Fibroblast of skin of left quadriceps (primary cell): ENCODE measurements at regions not wholly inside any gene's neighbourhood (a gene's known extent, or its start where the extent isn't known, plus 50 kb on each side); places are given as distances from the start of the nearest gene placed in this dataset.

Source experiments
- DNase-seq, 2 experiments: peaks; one replicate each; pipeline ENCODE4 v3.0.0-alpha.2; 2013; ENCODE audit warnings: low read depth in 2 of 2

DNA sequence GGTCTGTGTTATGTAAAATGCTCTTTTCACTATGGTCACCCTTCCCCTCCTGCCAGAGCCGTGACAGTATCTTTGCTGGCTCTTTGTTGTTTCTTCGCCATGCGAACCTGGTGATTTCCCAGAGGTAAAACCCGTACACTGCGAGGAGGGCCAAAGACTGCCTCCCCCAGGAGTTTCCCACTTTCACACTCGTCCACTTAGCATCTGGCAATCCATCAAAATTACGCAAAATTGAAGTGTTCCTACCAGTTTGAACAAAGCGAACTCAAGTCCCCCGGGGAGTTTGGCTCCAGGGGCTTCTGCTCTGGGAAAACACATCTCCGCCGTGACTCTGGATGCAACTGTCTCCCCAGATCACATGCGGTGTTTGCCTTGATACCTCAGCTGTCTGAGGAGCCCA, 239.9 kb downstream of the FAM43A start:
- no peak for DNase-seq

DNA sequence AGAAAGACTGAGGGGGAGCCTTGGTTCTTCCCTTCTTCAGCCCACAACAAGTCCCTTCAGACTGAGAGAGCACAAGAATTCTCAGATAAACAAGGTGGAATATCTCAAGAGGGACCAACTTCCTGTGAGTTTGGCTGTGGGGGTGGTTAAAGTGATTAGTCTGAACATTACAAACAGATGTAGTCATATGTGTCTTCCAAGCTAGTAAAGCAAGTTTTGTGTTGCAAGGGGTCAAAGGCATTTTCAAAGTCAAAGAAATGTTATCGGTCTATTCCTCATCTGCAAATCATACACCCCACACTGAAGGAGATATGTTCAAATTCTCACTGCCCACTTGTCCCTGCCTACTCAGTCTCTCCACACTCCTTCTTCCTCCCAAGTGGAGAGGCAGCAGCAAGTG, 242.5 kb downstream of the FAM43A start:
- peak; percentile 22 to 33 for DNase-seq

DNA sequence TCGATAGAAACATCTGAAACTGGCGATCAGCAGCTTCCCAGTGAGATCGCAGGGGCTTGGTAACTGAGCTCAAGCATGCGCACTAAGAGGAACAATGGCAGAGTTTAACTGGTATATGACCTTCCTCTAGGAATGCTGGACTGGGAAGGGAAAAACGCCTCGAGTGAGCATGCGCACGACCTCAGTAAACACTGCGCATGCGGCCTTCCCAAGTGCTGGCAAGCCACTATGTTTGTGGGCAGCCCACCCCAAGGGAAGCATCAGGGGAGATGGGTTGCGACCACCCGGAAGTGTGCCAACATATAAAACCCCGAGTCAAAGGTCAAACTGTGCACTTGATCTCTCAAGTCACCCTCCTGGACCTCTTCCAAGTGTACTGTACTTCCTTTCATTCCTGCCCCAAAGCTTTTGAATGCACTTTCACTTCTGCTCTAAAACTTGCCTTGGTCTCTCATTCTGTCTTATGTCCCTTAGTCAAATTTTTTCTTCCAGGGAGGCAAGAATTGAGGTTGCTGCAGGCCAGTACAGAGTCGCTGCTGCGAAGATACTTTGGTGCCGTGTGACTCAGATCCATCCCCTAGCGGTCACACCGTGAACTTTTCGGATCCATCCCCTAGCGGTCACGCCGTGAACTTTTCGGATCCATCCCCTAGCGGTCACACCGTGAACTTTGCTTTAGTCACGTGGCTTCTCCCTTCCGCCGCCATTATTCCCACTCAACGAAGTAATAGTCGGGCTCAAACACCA, 243.3 kb downstream of the FAM43A start:
- DNase-seq, result no peak

DNA sequence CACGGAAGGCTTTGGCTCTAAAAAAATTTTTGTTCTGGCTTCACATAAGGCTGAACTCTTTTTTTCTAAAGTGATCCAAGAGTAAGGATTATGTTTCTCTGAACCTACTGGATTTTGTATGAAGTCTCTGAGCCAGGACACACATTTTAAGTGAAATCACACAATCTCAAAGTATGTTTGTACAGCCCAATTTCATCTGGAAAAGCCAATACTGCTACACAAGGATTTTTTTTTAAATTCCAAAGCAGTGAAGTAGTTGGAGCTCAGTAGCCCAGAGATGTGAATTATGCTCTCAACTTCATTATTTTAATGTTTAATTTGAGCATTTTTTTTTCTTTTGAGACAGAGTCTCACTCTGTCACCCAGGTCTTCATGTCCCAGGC, 243.9 kb downstream of the FAM43A start:
- DNase-seq, result no peak

DNA sequence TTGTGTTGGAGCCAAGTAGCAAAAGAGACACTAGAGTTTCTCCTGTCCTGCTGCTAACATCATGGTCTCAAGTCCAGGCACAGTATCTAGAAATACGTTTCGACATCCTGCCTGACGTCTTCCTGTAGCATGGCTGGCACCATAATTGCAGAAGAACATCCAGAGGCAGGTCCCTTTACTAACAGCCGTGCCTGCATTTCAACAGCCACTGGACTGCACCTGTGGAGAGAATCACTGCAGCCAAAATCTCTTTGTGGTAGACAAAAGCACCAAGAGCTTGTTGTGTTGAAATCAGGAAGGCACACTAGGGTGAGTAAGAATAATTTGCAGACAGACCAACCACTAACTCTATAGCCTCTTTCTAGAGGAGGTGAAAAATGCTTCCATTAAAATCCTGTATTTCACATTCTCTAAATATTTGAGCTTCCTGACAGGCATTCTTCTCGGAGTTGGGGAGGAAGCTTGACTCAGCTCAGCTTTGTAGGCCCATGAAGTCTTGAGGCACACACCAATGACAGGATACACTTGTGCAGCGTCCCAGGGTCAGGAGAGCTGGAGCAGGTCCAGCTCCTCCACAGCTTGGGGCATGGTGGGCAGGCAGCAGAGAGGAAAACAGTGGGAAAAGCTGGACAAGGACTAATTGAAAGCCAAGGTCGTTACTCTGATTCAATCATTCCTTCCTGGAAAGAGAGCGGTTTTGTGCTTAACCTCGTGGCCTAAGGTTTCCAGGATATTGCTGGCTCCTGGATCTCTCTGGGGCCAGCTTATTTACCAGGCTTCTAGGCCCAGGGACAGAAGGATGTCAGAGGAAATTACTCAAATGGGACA, 244.9 kb downstream of the FAM43A start:
- DNase-seq, result peak; percentile 69 to 74

DNA sequence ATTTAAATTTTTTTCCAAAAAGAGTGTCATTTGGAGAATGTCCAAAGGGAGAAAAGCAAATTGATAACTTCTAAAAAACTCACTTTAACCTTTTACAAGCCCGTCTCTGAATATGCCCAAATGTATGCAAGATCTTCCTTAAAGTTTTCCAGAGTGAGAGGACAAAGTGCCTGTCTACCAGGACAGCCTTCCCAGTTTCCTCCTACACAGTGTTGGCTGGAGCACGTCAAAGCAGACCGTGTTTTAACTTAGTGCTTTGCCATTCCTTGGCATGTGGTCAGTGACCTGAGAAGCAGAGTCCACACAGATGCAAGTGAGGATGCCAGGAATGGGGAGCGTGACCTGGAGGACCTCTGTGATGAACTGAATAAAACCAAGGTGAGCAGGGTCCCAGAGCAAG, 245.7 kb downstream of the FAM43A start:
- no peak for DNase-seq

DNA sequence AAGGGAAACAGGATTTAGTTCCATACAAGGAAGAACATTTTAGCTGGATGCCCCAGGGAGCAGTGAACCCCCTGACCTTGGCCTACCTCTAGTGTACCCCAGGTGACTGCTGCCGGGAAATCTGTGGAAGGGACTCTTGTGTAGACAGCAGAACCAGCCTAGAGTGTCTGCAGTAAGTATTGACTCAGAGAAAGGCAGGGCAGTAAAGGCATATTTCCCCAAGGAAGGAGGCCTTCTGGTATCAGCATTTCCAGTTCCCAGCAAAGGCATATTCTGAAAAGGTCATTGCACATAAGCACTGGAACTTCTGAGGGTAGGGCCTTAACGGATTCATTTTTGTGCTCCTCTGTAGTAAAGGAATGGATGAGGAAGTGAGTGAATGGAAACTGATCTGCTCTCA, 246.2 kb downstream of the FAM43A start:
- no peak for DNase-seq

DNA sequence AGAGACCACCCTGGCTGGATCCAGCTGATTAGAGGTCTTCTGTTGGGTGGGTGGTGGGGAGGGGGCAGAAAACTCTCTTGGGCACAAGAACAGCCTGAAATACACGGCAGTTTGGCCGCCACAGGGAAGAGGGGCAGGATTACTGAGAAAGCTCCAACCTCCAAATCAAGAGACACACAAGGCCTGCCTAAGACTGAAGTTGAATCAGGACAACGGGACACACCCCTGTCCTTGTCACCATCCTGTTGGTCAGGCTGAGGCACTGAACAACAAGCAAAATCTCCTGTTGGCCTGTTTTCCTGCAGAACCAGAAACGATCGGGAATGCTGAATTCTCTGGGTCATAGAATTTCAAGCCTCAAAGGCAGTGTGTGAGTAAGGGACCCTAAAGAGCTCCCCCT, 247.8 kb downstream of the FAM43A start:
- no peak for DNase-seq

DNA sequence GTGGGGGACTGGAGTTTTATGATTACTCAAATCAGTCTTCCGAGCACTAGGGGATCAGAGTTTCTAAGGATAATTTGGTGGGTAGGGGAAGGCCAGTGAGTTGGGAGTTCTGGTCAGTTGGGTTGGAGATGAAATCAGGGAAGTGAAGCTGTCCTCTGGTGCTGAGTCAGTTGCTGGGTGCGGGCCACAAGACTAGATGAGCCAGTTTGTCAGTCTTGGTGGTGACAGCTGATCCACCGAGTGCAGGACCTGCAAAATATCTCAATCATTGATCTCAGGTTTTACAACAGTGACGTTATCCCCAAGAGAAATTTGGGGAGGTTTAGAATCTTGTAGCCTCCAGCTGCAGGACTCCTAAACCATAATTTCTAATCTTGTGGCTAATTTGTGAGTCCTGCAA, 249.4 kb downstream of the FAM43A start:
- DNase-seq, result no peak

DNA sequence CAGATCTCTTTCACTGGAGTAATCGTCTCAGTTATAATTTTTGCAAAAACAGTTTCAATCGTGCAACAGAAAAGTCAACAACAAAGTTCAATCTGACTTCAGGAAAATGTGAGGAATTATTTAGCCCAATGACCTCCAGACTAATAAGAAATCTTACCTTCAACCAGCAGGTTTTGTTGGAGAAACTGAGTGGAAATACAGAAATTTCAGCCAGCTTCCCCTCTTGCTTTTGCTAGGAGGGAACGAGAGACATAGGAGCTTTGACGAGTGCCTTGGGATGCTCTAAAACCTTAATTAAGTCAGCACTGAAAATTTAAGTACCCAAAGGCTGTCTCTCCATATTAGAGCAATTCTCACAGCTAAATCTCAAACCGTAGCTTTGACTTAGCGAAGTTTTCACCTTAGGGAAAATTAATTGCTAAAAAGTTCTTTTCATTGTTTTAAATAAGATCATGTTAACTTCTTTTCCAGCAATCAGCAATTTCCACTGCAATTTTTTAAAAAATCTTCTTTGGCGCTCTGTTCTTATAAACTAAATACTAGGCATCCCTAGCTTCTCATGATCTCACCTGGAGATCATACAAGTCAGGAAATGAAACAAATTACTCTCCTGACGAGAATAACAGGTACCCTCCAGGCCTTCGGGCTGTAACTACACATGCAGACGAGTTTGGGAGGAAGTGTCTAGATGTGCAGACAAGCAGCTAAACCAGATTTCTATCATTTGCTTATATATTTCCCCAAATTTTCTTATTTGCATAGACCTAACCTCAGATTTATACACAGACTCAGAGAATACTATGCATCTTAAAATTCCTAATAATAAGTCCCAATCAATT, 250.2 kb downstream of the FAM43A start:
- no peak for DNase-seq

DNA sequence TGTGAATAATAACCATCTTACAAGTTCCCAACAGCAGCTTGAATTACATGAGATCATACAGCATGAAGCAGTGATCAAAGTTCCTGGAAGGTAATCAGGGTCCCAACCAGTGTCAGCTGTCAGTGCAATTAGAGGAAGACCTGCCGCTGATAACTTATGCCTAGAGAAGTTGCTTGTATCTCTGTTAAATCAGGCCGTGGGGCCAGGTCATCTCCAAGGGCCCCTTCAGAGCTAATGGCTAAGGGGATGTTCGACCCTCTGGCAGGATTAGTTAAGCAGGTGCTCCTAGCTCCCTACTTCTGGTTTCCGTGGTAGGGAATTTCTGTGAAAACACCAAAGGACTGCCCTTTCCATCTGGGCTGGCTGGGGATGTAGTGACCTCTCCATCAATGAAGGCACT, 251.0 kb downstream of the FAM43A start:
- DNase-seq, result no peak

DNA sequence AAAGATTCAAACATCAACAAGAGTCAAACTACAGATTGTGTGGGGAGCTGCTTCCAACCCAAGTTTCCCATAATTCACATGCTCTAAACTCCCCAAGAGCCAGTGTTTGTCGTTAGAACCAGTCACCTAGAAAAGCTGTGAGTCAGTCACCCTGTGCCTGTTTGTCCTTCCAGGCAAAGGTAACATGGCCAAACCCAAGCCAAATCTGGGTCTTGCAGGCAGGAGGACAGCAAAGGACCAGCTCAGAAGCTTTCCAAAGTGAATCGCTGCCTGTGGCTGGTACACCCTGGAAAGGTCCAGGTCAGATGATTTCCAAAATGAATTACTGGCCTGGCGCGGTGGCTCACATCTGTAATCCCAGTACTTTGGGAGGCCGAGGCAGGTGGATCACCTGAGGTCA, 251.5 kb downstream of the FAM43A start:
- DNase-seq, result no peak

DNA sequence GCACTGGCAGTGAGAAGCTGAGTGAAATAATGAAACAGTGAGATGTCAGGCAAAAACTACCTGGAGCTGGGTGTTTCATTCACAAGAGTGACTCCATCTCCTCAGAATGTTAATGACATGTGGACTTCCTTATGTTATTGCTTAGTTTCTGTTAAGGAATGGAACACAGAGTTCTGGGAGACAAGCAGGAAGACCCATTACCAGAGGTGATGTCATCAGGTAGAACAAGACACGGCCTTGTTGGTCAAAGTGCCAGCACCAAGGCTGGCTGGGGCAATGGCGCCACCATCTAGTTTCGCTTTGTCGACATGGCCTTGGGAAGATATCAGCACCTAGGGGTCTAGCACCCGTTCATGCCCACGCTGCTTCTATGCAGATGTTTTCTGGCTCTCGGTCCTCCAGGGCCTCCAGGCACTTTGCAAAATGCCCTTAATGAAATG, 252.2 kb downstream of the FAM43A start:
- no peak for DNase-seq

DNA sequence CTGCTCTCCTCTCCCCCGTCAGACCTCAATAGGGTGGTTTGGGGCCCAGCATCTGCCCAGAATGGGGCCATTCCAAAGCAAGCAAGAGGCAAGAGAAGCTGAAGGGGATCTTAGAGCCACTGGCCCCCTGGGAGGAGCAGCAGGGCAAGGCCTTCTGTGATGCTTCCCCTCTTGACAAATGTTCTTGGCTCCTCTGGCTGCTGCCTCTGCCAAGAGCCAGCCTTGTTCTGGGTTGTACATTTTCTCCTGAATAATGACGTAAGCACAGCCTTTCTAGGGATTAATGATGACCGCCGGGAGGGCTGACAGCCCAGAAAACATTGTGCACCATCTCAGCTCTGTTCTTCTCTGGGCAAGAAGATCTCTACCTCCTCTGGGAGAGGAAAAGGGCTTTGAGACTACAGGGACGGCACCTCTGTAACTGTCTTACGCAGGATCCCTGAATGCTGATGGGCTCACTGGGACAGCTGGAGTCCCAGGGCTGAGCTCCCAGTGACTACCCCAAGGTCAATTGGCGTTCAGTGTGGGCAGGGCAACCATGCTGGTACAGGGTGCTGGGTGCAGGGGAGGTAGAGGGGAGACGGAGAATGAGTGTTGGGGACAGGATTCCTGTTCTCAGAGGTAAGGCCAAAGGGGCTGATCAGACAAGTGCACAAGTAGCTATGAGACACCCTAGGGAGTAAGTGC, 253.3 kb downstream of the FAM43A start:
- no peak for DNase-seq

DNA sequence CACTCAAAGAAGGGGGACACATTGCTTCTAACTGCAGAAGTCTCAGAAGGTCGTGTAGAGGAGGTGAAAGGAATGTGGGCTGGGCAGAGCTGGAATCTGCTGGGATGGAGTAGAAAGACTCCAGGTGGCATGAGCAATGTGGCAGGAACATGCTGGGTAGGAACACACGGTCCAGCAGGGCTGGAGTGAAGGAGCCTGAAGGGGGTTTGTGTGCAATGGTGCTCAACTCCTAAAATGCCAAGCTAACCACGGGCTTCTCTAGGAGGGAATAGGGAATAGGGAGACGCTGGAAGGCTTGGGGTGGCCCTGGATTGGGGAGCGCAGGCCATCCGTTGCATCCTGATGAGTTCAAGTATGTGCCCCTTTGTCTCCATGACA, 253.8 kb downstream of the FAM43A start:
- no peak for DNase-seq

DNA sequence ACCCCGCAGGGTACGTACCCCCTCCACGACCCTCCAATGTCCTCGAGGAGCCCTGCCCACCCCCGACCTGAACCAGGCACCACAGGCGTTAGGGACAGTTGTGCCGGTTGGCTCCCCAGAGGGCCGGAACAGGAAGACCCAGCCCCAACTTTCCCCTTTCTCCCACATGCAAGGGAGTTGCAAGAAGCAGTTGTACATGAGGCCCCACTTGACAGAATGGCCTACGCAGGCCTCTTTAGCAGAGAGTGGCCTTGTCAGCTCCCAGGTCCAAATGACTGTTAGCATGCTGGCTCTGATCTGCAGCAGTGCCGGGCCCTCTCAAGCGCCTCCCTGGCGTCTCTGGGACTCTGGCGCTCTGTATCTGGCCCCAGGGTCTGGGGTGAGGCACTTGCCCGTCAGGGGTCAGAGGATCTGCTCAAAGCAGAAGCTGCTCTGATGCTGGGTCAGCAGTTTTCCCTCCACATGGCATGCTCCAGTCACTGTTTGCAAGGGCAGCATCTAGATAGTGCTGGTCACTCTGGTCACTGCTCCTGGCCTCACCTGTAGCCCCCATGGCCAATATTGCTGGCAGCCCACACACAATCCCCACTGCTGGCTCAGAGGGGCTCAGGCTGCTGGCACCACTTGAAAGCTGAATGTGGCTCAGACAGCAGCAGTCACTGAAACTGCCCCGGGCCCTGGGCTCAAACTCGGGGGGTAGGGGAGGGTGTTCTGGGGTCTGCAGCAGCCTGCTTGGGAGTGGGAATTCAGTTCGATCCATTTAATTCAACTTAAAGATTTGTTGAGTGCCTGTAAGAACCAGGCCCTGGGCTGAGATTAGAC, 254.5 kb downstream of the FAM43A start:
- no peak for DNase-seq

DNA sequence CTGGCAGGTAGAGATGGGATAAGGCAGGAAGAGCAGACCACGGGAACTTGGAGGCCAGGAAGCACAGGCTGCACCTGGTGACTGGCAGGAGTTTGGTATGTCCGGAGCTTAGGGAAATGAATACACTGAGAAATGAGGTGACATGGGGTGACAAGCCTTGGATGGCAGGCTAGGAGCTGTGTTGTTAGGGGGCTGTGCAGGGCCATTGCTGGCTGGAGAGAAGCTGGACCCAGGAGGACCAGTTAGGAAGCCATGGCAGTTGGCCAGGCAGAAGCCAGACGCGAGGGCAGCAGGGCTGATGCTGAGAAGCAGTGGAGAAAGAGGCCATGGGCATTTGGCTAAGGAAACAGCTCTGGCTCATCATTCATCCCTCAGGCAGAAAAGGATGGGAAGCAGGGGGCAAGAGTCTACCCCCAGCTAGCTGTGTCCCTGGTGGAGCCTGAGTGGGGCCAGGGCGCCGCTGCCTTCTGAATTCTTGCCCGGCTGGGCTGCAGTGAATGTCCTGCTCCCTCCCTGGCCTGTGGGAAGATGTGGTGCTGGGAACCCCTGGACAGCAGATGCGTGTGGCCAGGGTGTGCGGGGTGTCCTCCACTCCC, 255.8 kb downstream of the FAM43A start:
- DNase-seq, result no peak

DNA sequence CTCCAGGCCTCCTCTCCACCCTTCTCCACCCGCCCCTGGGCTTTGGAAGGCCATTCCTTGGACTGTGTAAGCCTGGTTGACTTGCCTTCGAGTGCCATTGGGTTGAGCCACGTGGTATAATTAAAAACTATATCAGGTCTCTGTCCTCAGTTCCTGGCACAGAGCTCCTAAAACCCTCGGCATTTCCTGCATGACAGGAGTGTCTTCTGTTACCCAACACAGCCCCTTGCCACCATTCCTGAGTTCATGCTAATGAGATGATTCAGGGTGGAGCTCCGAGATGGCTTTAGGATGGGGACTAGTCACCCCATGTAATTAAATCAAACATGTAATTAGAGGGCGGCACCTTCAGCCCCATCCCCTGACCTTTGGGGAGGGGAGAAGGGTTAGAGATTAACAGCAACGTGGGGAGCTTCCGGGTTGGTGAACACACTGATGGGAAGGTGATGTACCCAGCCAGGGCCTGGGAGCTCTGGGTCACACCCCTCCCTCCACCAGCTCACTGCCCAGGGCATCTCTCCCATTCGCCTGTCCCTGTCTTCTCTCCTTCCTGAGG, 256.4 kb downstream of the FAM43A start:
- DNase-seq, result no peak

DNA sequence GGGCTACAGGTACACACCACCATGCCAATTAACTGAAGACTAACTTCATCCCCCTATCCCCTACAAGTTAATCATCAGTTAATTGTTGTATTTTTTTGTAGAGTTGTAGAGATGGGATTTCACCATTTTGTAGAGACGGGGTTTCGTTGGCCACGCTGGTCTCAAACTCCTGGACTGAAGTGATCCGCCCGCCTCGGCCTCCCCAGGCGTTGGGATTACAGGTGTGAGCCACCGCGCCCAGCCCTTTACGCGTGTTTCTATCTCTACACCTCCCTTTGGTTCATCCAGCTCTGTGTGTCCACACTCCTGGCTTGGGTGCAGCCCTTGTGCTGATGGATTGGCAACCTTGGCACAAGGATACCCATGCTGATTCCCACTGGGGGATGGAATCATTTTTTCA, 258.8 kb downstream of the FAM43A start:
- no peak for DNase-seq

DNA sequence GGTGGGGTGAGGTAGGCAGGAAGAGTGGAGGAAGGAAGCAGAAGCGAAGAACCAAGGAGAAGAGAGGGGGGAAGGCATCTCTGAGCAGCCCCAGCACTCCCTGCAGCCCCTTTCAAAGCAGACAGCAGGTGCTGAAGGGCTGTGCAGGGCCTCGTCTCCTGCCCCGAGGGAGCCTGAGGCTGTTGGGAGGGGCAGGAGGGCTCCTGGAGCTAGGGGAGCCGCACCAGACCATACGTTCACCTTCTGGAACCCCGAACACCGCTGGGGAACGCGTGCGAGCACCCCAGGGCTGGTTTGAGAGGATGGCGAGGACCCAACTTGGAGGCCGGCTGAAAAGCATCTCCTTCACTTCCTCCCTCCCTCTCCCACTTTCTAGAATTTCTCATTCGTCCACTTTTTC, 259.8 kb downstream of the FAM43A start:
- no peak for DNase-seq
